HL-60 (cell line): ENCODE measurements at regions not wholly inside any gene's neighbourhood (a gene's known extent, or its start where the extent isn't known, plus 50 kb on each side); places are given as distances from the start of the nearest gene placed in this dataset.

Experiments
- CTCF ChIP-seq: IDR thresholded peaks from one replicate; pipeline ENCODE4 v1.5.1; 2011; ENCODE audit warnings: low read length, control low read depth, inconsistent platforms; ENCODE audit not compliant: insufficient read depth
- REST ChIP-seq: IDR thresholded peaks from 2 replicates; pipeline ENCODE4 v1.6.1; 2012; ENCODE audit warnings: low read depth; ENCODE audit not compliant: insufficient replicate concordance

- TF ChIP-seq CTCF = no peak
- TF ChIP-seq REST = no peak
These were observed 74.2 kb upstream of the FSIP2 start for GRCh38 chr2:185664384-185664783.
